ENCODE measurements at regions not wholly inside any gene's neighbourhood (a gene's known extent, or its start where the extent isn't known, plus 50 kb on each side); places are given as distances from the start of the nearest gene placed in this dataset.

- H3K4me3 Mint-ChIP-seq (ENCODE audit: unreplicated experiment): no peak overlapping the region
- no peak for TF ChIP-seq CTCF (IDR thresholded peaks at IDR 0.05; ENCODE audit: partially characterized antibody, unreplicated experiment)
- no peaks in the 10 kb centered on the region for H3K27me3 Mint-ChIP-seq (ENCODE audit: unreplicated experiment)
- no peaks in the 10 kb centered on the region for H3K36me3 Mint-ChIP-seq (ENCODE audit: unreplicated experiment)
- no peak for DNase-seq
- no peak overlapping the region for H3K27ac Mint-ChIP-seq (ENCODE audit: unreplicated experiment)
- no peaks in the 10 kb centered on the region for H3K4me1 Mint-ChIP-seq (ENCODE audit: low read depth, unreplicated experiment)
- no peaks in the 10 kb centered on the region for H3K9me3 Mint-ChIP-seq (ENCODE audit: unreplicated experiment)
Measured at GRCh38 chr1:217011097-217011496, 287.9 kb upstream of the ESRRG start.

- Mint-ChIP-seq H3K4me1 (ENCODE audit: low read depth, unreplicated experiment) (no peaks in the 10 kb centered on the region), H3K27me3 (ENCODE audit: unreplicated experiment) (no peaks in the 10 kb centered on the region), H3K36me3 (ENCODE audit: unreplicated experiment) (no peaks in the 10 kb centered on the region), H3K9me3 (ENCODE audit: unreplicated experiment) (no peaks in the 10 kb centered on the region), H3K4me3 (ENCODE audit: unreplicated experiment) (no peak overlapping the region), H3K27ac (ENCODE audit: unreplicated experiment) (no peak overlapping the region)
- TF ChIP-seq CTCF (IDR thresholded peaks at IDR 0.05; ENCODE audit: partially characterized antibody, unreplicated experiment): no peak
- no peak for DNase-seq
Measured at GRCh38 chr1:217010253-217010652, 287.0 kb upstream of the ESRRG start.

DNA sequence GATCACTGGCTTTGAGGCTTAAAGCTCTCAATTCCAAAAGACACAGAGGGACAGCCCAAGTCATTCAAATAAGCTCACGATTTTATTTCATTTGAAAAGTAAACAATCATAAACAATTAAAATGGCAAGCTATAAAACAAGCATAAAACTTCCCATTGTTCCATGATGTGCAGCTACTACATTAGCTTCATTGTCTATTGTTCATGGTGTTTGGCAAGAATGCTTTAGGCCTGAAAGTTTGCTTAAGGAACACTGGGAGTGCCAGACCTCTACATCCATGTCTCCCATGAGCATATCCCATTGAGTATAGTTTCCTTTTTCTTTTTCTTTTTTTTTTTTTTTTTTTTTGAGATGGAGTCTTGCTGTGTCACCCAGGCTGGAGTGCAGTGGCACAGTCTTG lies 286.1 kb upstream of the ESRRG start:
- no peak for DNase-seq
- Mint-ChIP-seq H3K4me1 (ENCODE audit: low read depth, unreplicated experiment) (no peaks in the 10 kb centered on the region), H3K4me3 (ENCODE audit: unreplicated experiment) (no peak overlapping the region), H3K27ac (ENCODE audit: unreplicated experiment) (no peak overlapping the region), H3K36me3 (ENCODE audit: unreplicated experiment) (no peaks in the 10 kb centered on the region), H3K27me3 (ENCODE audit: unreplicated experiment) (no peaks in the 10 kb centered on the region), H3K9me3 (ENCODE audit: unreplicated experiment) (no peaks in the 10 kb centered on the region)
- TF ChIP-seq CTCF (IDR thresholded peaks at IDR 0.05; ENCODE audit: partially characterized antibody, unreplicated experiment): no peak

DNA sequence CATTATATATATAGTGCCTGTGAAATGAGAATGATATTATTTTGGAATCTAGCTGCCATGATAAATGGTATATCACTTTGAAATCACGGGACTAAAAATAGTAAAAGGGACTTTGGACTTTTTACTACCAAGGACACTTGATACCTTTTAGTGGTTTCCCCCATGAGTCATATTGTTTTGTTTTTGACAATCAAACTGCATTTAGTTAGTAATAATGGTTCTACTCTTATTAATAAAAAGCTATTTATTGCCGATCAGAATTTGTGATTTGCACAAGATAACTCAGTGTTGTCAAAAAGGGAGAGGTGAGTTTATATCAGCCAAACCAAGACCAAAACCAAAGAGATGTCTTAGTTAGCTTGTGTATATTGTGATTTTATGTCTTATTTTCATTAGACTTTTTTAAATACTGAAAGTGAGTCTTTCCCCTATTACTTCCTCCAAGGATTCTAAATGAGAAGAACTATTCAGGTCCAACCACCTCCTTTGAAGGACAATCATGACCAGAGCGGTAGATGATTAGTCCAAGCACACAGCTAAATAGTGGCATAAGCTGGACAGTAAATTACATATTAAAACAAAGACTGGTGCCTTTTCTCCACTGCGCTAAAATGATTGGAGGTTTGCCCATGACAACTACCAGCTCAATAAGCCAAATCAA lies 281.7 kb upstream of the ESRRG start:
- Mint-ChIP-seq H3K9me3 (ENCODE audit: unreplicated experiment) (no peaks in the 10 kb centered on the region), H3K36me3 (ENCODE audit: unreplicated experiment) (no peaks in the 10 kb centered on the region), H3K27ac (ENCODE audit: unreplicated experiment) (no peak overlapping the region), H3K4me1 (ENCODE audit: low read depth, unreplicated experiment) (no peaks in the 10 kb centered on the region), H3K27me3 (ENCODE audit: unreplicated experiment) (no peaks in the 10 kb centered on the region), H3K4me3 (ENCODE audit: unreplicated experiment) (no peak overlapping the region)
- no peak for DNase-seq
- no peak for TF ChIP-seq CTCF (IDR thresholded peaks at IDR 0.05; ENCODE audit: partially characterized antibody, unreplicated experiment)

GRCh38 chr1:217003355-217003754 lies 280.1 kb upstream of the ESRRG start:
- H3K4me1 Mint-ChIP-seq (ENCODE audit: low read depth, unreplicated experiment): no peaks in the 10 kb centered on the region
- no peak overlapping the region for H3K27ac Mint-ChIP-seq (ENCODE audit: unreplicated experiment)

More at GRCh38 chr1:217003355-217003754, 280.1 kb upstream of the ESRRG start:
- Mint-ChIP-seq H3K27me3 (ENCODE audit: unreplicated experiment) (no peaks in the 10 kb centered on the region), H3K9me3 (ENCODE audit: unreplicated experiment) (no peaks in the 10 kb centered on the region), H3K4me3 (ENCODE audit: unreplicated experiment) (no peak overlapping the region), H3K36me3 (ENCODE audit: unreplicated experiment) (no peaks in the 10 kb centered on the region)
- no peak for TF ChIP-seq CTCF (IDR thresholded peaks at IDR 0.05; ENCODE audit: partially characterized antibody, unreplicated experiment)
- DNase-seq: no peak

Data from glutamatergic neuron (in vitro differentiated cells).